K562 (cell line): ENCODE measurements at regions not wholly inside any gene's neighbourhood (a gene's known extent, or its start where the extent isn't known, plus 50 kb on each side); places are given as distances from the start of the nearest gene placed in this dataset.
A peak's percentile ranks its signal among the peaks of the same experiment; 100 is the strongest.

ENCODE experiments used
- ATAC-seq: fragments of 200-7000 bp; cut with Tn5 transposase; 3 replicates; pipeline ENCODE4 v1.9.1; 2020; ENCODE audit warnings: moderate library complexity
- BruUV-seq: library from RNA; stranded (reverse); fragments of 400-500 nt; replicated peaks from 2 replicates; lab custom pipeline; 2021; lab: Mats Ljungman, UMichigan
- CTCF ChIA-PET: fragments of 300-600 bp; formaldehyde crosslinking; extraction: SDS; loops from one replicate; lab custom pipeline; 2021; ENCODE audit warnings: low intra/inter-chr PET ratio; lab: Yijun Ruan, JAX
- POLR2A ChIA-PET: fragments of 300-600, 350-650 bp; sonication (Branson Sonifier 250); formaldehyde crosslinking; extraction: SDS; loops from one replicate; lab custom pipeline; 2021; ENCODE audit warnings: antibody characterized with exemption, inconsistent platforms; lab: Yijun Ruan, JAX
- DNase-seq, 4 experiments: peaks; one replicate each; pipeline versions ENCODE4 v3.0.0 to v3.0.0-alpha.2; 2011 to 2018; ENCODE audit warnings: low spot score in 3 of 4, mixed read lengths in 3 of 4; ENCODE audit errors: extremely low read depth in 1 of 4
- FAIRE-seq: peaks from 2 replicates; lab custom pipeline; 2011; peaks lifted over from hg19 to GRCh38; lab: Jason Lieb, UNC
- H2AFZ ChIP-seq: 2 replicates; pipeline ENCODE4 v1.6.0; 2011; ENCODE audit warnings: low read depth, low read length, control low read depth, inconsistent platforms
- H3K27ac ChIP-seq: fragments of 200-600 bp; 3 replicates; pipeline ENCODE4 v1.8.0; 2011; ENCODE audit warnings: low read depth, mild to moderate bottlenecking, control low read depth, inconsistent platforms, low read length, moderate library complexity, mixed read lengths; ENCODE audit errors: extremely low read depth
- H3K27me3 ChIP-seq, 2 experiments: fragments of 300-600 bp in 1 of 2; 2 replicates in 1 of 2; 3 replicates in 1 of 2; pipeline versions ENCODE4 v1.6.0 to v1.8.0; 2011; ENCODE audit warnings: inconsistent platforms in 2 of 2, low read length in 2 of 2, mild to moderate bottlenecking in 1 of 2, mixed read lengths in 1 of 2, moderate library complexity in 1 of 2; ENCODE audit not compliant: control insufficient read depth in 2 of 2, insufficient read depth in 2 of 2
- H3K36me3 ChIP-seq: fragments of 300-600 bp; 3 replicates; pipeline ENCODE4 v1.8.0; 2011; ENCODE audit warnings: mild to moderate bottlenecking, low read length, inconsistent platforms; ENCODE audit not compliant: control insufficient read depth, insufficient read depth
- H3K4me1 ChIP-seq, 2 experiments: fragments of 200-600 bp in 1 of 2; replicated peaks in 1 of 2; 2 replicates in 1 of 2; 3 replicates in 1 of 2; pipeline versions ENCODE4 v1.5.1 to v1.8.0; 2011; ENCODE audit warnings: inconsistent platforms in 2 of 2, low read length in 2 of 2, mild to moderate bottlenecking in 1 of 2, mixed read lengths in 1 of 2, moderate library complexity in 1 of 2; ENCODE audit not compliant: control insufficient read depth in 2 of 2, insufficient read depth in 2 of 2
- H3K4me2 ChIP-seq: 2 replicates; pipeline ENCODE4 v1.6.1; 2011; ENCODE audit warnings: low read length, control low read depth, inconsistent platforms, mixed read lengths; ENCODE audit not compliant: insufficient read depth
- H3K4me3 ChIP-seq: fragments of 200-600 bp; sonication (generic), shearing (Covaris generic); 2 replicates; pipeline ENCODE4 v1.5.1; 2016; ENCODE audit warnings: control low read depth, inconsistent platforms
- H3K79me2 ChIP-seq: fragments of 200-600 bp; 3 replicates; pipeline ENCODE4 v1.8.0; 2011; ENCODE audit warnings: low read length, inconsistent platforms; ENCODE audit not compliant: control insufficient read depth, insufficient read depth
- H3K9ac ChIP-seq, 2 experiments: 2 replicates each; pipeline versions ENCODE4 v1.6.0 to v1.6.1; 2011; ENCODE audit warnings: low read depth in 2 of 2, low read length in 2 of 2, control low read depth in 1 of 2, inconsistent platforms in 1 of 2, mild to moderate bottlenecking in 1 of 2, mixed read lengths in 1 of 2; ENCODE audit not compliant: insufficient read depth in 1 of 2
- H3K9me1 ChIP-seq: one replicate; pipeline ENCODE4 v1.6.0; 2011; ENCODE audit warnings: inconsistent platforms, mild to moderate bottlenecking, low read length, moderate library complexity; ENCODE audit not compliant: control insufficient read depth, insufficient read depth
- H3K9me3 ChIP-seq: replicated peaks from 2 replicates; pipeline ENCODE4 v1.5.1; 2011; ENCODE audit warnings: low read depth, low read length, inconsistent platforms; ENCODE audit not compliant: control insufficient read depth, insufficient read depth
- H4K20me1 ChIP-seq: replicated peaks from 2 replicates; pipeline ENCODE4 v1.6.1; 2011; ENCODE audit warnings: low read length, inconsistent platforms, mixed read lengths; ENCODE audit not compliant: control insufficient read depth, insufficient read depth
- C11orf30 ChIP-seq: fragments of 450-650 bp; IDR thresholded peaks from 2 replicates; pipeline ENCODE4 v1.6.1; 2016; ENCODE audit warnings: low read depth, mild to moderate bottlenecking
- CTBP1 ChIP-seq: fragments of 450-650 bp; IDR thresholded peaks from 2 replicates; pipeline ENCODE4 v1.6.1; 2016; ENCODE audit warnings: borderline replicate concordance
- FOXJ3 ChIP-seq: sonication (generic); formaldehyde crosslinking; IDR thresholded peaks from 2 replicates; pipeline ENCODE4 v1.4.0; 2020; ENCODE audit warnings: mild to moderate bottlenecking, missing genetic modification reagents
- FUS ChIP-seq: fragments of 200-400 bp; formaldehyde crosslinking; optimal IDR thresholded peaks from 2 replicates; pipeline ENCODE3; 2017; ENCODE audit warnings: low read depth, low read length
- GTF2F1 ChIP-seq: IDR thresholded peaks from 2 replicates; pipeline ENCODE4 v1.6.1; 2011; ENCODE audit warnings: low read depth, low read length, improper control_type of control experiment
- ILF3 ChIP-seq: fragments of 450-650 bp; IDR thresholded peaks from 2 replicates; pipeline ENCODE4 v1.6.1; 2018; ENCODE audit warnings: antibody characterized with exemption, mild to moderate bottlenecking, moderate library complexity, borderline replicate concordance
- MLX ChIP-seq, 2 experiments: fragments of 450-650 bp in 1 of 2; sonication (generic) in 1 of 2; formaldehyde crosslinking; conservative IDR thresholded peaks; 2 replicates each; pipeline versions ENCODE4 v1.4.0 to v1.8.1; 2020 to 2022; ENCODE audit warnings: mild to moderate bottlenecking in 1 of 2, missing genetic modification reagents in 1 of 2
- NR2C1 ChIP-seq, 2 experiments: fragments of 450-650 bp; IDR thresholded peaks; 2 replicates each; pipeline ENCODE4 v1.6.1; 2017; ENCODE audit warnings: mild to moderate bottlenecking in 2 of 2, antibody characterized with exemption in 1 of 2, inconsistent platforms in 1 of 2, missing compliant biosample characterization in 1 of 2, missing genetic modification characterization in 1 of 2
- USF2 ChIP-seq: sonication (generic); formaldehyde crosslinking; IDR thresholded peaks from 2 replicates; pipeline ENCODE4 v1.5.0; 2020; ENCODE audit warnings: missing genetic modification reagents
- ZBTB7A ChIP-seq: IDR thresholded peaks from 2 replicates; pipeline ENCODE4 v1.6.1; 2011; ENCODE audit warnings: low read depth, mild to moderate bottlenecking, low read length, moderate library complexity, borderline replicate concordance; ENCODE audit not compliant: control insufficient read depth
- WGBS: fragments of 100-300 bp; shearing (Covaris generic); methylation state at CpG from one replicate; pipeline ENCODE4 v1.1.6; 2016; ENCODE audit warnings: low coverage, mixed read lengths; ENCODE audit not compliant: insufficient coverage; ENCODE audit errors: missing lambda C conversion rate; 5-methylcytosine and 5-hydroxymethylcytosine counted together
- in situ Hi-C: fragments of 300-500 bp; cut with MboI; formaldehyde crosslinking; loops from 4 replicates; pipeline ENCODE4 v1.15.0; 2018; ENCODE audit warnings: inconsistent platforms, mixed read lengths
- intact Hi-C: fragments of 100-400 bp; cut with micrococcal nuclease; formaldehyde crosslinking; loops from 2 replicates; pipeline ENCODE4 v1.14.2; 2022
- TF ChIP-seq, protein P1 (sequence below), 2 experiments: fragments of 200-800 bp in 1 of 2; sonication (Bioruptor generic) in 1 of 2; sonication (generic) in 1 of 2; formaldehyde crosslinking in 1 of 2; IDR thresholded peaks in 1 of 2; conservative IDR thresholded peaks in 1 of 2; 2 replicates each; pipeline versions ENCODE4 v1.5.0 to v1.6.1; 2016 to 2020; ENCODE audit warnings: missing compliant biosample characterization in 1 of 2, missing genetic modification characterization in 1 of 2, missing genetic modification reagents in 1 of 2

GRCh38 chr6:842141-842540 is 149.2 kb upstream of the EXOC2 start:
- 1% methylated on average over 9 of the region's 9 CpGs for WGBS
- TF ChIP-seq GTF2F1 (no peak), MLX (CRISPR knock-in tag; conservative IDR thresholded peaks at IDR 0.05) (no peak), FOXJ3 (CRISPR knock-in tag) (no peak), ZBTB7A (no peak), ILF3 (no peak), C11orf30 (peak; percentile 26; the same call in 1 of the 2 replicates), USF2 (CRISPR knock-in tag) (no peak), FUS (no peak), NR2C1 (IDR thresholded peaks at IDR 0.05) (no peak), NR2C1 (tag; IDR thresholded peaks at IDR 0.05) (no peak), CTBP1 (no peak)
- TF ChIP-seq, protein P1, sequence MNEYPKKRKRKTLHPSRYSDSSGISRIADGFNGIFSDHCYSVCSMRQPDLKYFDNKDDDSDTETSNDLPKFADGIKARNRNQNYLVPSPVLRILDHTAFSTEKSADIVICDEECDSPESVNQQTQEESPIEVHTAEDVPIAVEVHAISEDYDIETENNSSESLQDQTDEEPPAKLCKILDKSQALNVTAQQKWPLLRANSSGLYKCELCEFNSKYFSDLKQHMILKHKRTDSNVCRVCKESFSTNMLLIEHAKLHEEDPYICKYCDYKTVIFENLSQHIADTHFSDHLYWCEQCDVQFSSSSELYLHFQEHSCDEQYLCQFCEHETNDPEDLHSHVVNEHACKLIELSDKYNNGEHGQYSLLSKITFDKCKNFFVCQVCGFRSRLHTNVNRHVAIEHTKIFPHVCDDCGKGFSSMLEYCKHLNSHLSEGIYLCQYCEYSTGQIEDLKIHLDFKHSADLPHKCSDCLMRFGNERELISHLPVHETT (CRISPR knock-in tag; conservative IDR thresholded peaks at IDR 0.05 in 1 of 2, IDR thresholded peaks at IDR 0.05 in 1 of 2): 0 out of 4 replicates have a peak, but pooled peaks of 1 of the 2 experiments have one; percentile 1
- no peak overlapping the region; the same call in 1 of the 2 replicates for H3K4me2 ChIP-seq
- no peak overlapping the region for H3K9ac ChIP-seq
- H4K20me1 ChIP-seq: no peaks in the 10 kb centered on the region
- peaks cover 0 to 5% of the 10 kb centered on the region in 2 experiments; a peak in 1 of 5 replicates for H3K4me1 ChIP-seq
- in situ Hi-C loops (no loop called here), intact Hi-C loops (no loop called here)
- H3K27me3 ChIP-seq: peaks cover 2 to 9% of the 10 kb centered on the region in 2 experiments; a peak in 3 of 5 replicates
- no peak overlapping the region for H3K27ac ChIP-seq
- CTCF ChIA-PET: no interaction called here
- no TSS peak for BruUV-seq
- FAIRE-seq (no peak), DNase-seq (no peak), ATAC-seq (peak; percentile 34; the same call in 2 of the 3 replicates)
- POLR2A ChIA-PET: interaction anchor here (0.6 kb wide), 2 partner anchors 120 to 1881 kb away, joined by 3 read pairs; no protein-coding TSS in a partner anchor
- peak overlapping the region; percentile 38; the same call in 1 of the 2 replicates for H2AFZ ChIP-seq
- no peaks in the 10 kb centered on the region for H3K9me1 ChIP-seq
- no peak overlapping the region for H3K4me3 ChIP-seq
- H3K9me3 ChIP-seq: no peaks in the 10 kb centered on the region
- H3K36me3 ChIP-seq: no peaks in the 10 kb centered on the region
- no peaks in the 10 kb centered on the region for H3K79me2 ChIP-seq
